ENCODE measurements at regions not wholly inside any gene's neighbourhood (a gene's known extent, or its start where the extent isn't known, plus 50 kb on each side); places are given as distances from the start of the nearest gene placed in this dataset.

DNA sequence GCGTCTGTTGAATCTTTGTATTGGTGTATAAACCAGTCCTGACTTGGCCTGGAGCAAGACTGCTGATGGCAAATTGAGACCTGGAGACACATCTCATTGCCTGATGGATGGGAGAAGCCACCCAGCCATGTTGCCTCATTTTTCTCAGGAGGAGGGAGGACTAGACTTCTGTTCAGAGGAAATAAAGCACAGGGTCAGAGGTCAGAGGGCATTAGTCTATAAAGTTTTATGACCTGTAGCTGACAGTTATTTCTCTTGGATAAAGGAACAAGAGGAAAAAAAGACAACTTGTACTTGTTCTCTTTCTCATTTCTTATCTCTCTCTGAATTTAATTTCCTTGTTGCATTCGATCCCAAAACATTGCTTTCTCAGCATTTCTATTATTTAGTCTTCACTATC is 775.9 kb downstream of the SQOR start:
- TF ChIP-seq, protein P1, sequence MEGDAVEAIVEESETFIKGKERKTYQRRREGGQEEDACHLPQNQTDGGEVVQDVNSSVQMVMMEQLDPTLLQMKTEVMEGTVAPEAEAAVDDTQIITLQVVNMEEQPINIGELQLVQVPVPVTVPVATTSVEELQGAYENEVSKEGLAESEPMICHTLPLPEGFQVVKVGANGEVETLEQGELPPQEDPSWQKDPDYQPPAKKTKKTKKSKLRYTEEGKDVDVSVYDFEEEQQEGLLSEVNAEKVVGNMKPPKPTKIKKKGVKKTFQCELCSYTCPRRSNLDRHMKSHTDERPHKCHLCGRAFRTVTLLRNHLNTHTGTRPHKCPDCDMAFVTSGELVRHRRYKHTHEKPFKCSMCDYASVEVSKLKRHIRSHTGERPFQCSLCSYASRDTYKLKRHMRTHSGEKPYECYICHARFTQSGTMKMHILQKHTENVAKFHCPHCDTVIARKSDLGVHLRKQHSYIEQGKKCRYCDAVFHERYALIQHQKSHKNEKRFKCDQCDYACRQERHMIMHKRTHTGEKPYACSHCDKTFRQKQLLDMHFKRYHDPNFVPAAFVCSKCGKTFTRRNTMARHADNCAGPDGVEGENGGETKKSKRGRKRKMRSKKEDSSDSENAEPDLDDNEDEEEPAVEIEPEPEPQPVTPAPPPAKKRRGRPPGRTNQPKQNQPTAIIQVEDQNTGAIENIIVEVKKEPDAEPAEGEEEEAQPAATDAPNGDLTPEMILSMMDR (IDR thresholded peaks at IDR 0.05) = no peak
- TF ChIP-seq POLR2A (IDR thresholded peaks at IDR 0.05) (no peak), EP300 (IDR thresholded peaks at IDR 0.05) (no peak)
- Histone ChIP-seq H3K27ac (no peak overlapping the region), H3K9me3 (no peaks in the 10 kb centered on the region), H3K4me3 (no peak overlapping the region), H3K36me3 (no peaks in the 10 kb centered on the region), H3K27me3 (no peaks in the 10 kb centered on the region), H3K4me1 (ENCODE audit: insufficient read depth) (no peaks in the 10 kb centered on the region)
- WGBS, 3 donors = 46 to 51% (median 47%) methylated on average over 2 of the region's 2 CpGs
- DNase-seq = no peak
- intact Hi-C loops (cut with DNase I) = no loop called here

DNA sequence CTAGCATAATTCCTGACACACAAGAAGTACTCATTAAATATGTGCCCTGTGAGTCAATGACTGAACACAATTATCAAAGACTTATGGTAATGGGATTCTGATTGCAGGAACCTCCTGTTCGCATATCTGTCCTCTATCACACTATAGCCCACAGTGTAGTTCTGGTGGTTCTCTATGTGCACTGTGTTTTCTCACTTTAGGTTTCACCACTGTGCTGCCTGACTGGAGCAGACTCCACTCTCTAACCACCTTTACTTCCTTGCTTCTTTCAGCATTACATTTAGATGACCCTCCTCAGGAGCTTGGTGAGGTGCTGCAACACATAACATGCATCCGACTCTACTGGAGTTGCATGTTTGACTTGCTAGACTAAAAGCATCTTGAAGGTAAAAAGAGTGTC is 777.1 kb downstream of the SQOR start:
- intact Hi-C loops (cut with DNase I) = no loop called here
- 86 to 98% (median 95%) methylated on average over 2 of the region's 2 CpGs for WGBS, 3 donors
- Histone ChIP-seq H3K4me1 (ENCODE audit: insufficient read depth) (no peaks in the 10 kb centered on the region), H3K27ac (no peak overlapping the region), H3K4me3 (no peak overlapping the region), H3K36me3 (no peaks in the 10 kb centered on the region), H3K9me3 (no peaks in the 10 kb centered on the region), H3K27me3 (no peaks in the 10 kb centered on the region)
- TF ChIP-seq, protein P1 (IDR thresholded peaks at IDR 0.05) = no peak
- TF ChIP-seq EP300 (IDR thresholded peaks at IDR 0.05) (no peak), POLR2A (IDR thresholded peaks at IDR 0.05) (no peak)
- no peak for DNase-seq

DNA sequence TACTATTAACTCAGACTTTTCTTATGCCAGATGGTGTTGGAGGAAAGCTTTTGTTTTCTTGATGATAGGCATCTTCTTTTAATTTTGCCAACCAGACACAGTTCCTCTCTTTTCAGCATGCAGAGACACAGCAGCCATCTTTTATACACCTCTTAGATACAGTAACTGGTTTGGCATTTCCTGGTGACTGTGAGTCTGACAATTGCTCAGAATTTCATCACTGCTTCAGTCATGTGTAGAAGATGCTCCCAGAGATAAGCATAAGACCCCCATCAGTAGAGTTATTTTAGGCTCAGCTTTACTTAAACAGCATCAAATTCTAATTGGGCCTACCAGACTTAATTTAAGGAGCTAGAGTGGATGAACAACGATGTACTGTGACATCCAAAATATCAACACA is 779.0 kb downstream of the SQOR start:
- H3K27me3 ChIP-seq = no peaks in the 10 kb centered on the region
- no peaks in the 10 kb centered on the region for H3K36me3 ChIP-seq
- intact Hi-C loops (cut with DNase I) = no loop called here
- H3K9me3 ChIP-seq = no peaks in the 10 kb centered on the region
- TF ChIP-seq EP300 (IDR thresholded peaks at IDR 0.05) (no peak), POLR2A (IDR thresholded peaks at IDR 0.05) (no peak)
- TF ChIP-seq, protein P1 (IDR thresholded peaks at IDR 0.05) = no peak
- no peak for DNase-seq
- no peaks in the 10 kb centered on the region for H3K4me1 ChIP-seq (ENCODE audit: insufficient read depth)
- H3K4me3 ChIP-seq = no peak overlapping the region
- WGBS, 3 donors = 86 to 97% (median 93%) methylated on average over 1 of the region's 1 CpG
- H3K27ac ChIP-seq = no peak overlapping the region

DNA sequence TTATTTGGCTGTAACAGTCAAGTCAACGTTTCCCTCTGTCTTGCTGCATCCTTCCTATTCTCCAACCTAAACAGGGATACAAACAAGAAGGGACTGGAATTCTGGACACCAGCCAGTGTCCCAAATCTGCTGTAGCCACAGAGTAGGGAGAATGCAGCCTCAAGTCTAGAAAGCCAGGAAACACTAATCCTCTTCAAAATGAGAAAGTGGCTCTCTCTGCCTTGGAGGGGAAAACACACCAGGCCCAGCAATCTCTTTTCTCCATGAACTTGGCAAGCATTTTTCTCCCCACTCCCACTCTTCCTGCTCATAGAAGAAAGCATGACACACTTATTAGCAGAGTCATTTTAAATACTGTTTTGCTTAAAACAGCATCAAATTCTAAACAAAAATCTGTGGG is 781.7 kb downstream of the SQOR start:
- DNase-seq = no peak
- no peak overlapping the region for H3K4me3 ChIP-seq
- no peak overlapping the region for H3K27ac ChIP-seq
- H3K36me3 ChIP-seq = no peaks in the 10 kb centered on the region
- H3K4me1 ChIP-seq (ENCODE audit: insufficient read depth) = no peaks in the 10 kb centered on the region
- H3K27me3 ChIP-seq = no peaks in the 10 kb centered on the region
- no peak for TF ChIP-seq EP300 (IDR thresholded peaks at IDR 0.05)
- TF ChIP-seq, protein P1 (IDR thresholded peaks at IDR 0.05) = no peak
- TF ChIP-seq POLR2A (IDR thresholded peaks at IDR 0.05) = no peak
- no peaks in the 10 kb centered on the region for H3K9me3 ChIP-seq
- 1 to 13% (median 8%) methylated on average over 1 of the region's 1 CpG for WGBS, 3 donors
- intact Hi-C loops (cut with DNase I) = no loop called here

DNA sequence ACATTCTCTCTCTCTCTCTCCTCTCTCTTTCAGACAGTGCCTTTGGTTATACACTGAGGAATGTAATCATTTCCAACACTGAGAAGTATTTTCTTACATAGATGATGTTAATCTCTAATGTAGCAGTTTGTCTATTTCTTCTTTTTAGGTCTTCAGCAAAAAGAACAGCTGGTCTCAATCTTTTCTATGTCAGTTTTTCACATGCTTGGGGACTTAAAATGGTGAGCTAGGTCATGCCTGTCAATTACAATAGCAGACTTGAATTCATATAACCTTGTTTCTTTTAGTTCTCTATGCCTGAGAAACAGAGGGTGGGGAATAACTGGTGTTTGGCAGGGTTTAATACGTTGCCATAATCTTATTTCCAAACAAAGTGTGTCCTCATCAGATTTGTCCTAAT is 786.2 kb downstream of the SQOR start:
- WGBS, 3 donors = 16 to 27% (median 22%) methylated on average over 1 of the region's 1 CpG
- Histone ChIP-seq H3K27me3 (no peaks in the 10 kb centered on the region), H3K4me3 (no peak overlapping the region), H3K27ac (no peak overlapping the region), H3K9me3 (no peaks in the 10 kb centered on the region), H3K4me1 (ENCODE audit: insufficient read depth) (no peaks in the 10 kb centered on the region), H3K36me3 (no peaks in the 10 kb centered on the region)
- intact Hi-C loops (cut with DNase I) = no loop called here
- DNase-seq = no peak
- TF ChIP-seq, protein P1 (IDR thresholded peaks at IDR 0.05) = no peak
- TF ChIP-seq POLR2A (IDR thresholded peaks at IDR 0.05) = no peak
- TF ChIP-seq EP300 (IDR thresholded peaks at IDR 0.05) = no peak
